Glomerular visceral epithelial cell (primary cell): ENCODE measurements at regions not wholly inside any gene's neighbourhood (a gene's known extent, or its start where the extent isn't known, plus 50 kb on each side); places are given as distances from the start of the nearest gene placed in this dataset.
"Not testable (repeated sequence)": the region's sequence is repeated elsewhere in the genome, so short reads cannot be mapped to it uniquely, and the experiment has no call there.

ENCODE experiments used
- DNase-seq: peaks from one replicate; pipeline ENCODE4 v3.0.0-alpha.2; 2016; ENCODE audit errors: extremely low spot score

- DNase-seq, result no peak
Measured at GRCh38 chr1:233722212-233722979, 108.5 kb downstream of the KCNK1 start.

DNA sequence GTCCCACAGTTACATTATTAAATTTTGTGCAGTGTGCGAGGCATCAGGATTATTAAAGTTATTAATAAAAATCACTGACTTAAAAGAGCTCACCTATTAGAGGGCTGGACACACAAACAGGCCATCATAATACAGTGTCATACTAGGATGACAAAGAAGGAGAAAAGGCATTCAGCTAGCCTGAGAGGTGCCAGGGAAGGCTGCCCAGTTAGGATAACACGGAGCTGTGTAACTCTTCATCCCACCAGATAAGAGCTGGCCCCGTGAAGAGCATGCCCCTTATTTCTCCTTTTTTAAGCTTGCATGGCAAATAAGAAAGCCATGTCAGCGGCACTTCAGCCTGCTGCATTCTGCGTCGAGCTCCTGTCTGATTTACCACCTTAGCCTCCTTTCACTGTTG, 109.5 kb downstream of the KCNK1 start:
- DNase-seq, result no peak

GRCh38 chr1:233724131-233724631, 110.3 kb downstream of the KCNK1 start:
- DNase-seq, result not testable (repeated sequence)

DNA sequence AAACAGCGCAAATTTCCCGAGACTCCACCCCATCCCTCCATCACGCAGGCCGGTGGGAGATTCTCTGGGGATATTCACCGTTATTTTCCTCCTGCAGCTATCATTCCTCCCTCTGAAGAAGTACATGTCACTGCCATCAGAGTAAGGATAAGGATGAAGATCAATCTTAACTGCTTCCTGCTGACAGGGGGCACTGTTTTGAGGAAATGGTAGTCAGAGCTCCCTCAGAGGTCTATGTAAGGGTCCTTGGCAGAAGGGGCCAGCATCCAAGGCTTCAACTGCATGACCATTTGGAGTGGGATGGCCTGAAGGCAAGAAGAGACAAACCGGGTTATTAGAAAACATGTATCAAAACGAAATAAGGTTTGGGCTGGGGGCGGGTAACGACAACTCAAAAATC, 111.5 kb downstream of the KCNK1 start:
- no peak for DNase-seq

DNA sequence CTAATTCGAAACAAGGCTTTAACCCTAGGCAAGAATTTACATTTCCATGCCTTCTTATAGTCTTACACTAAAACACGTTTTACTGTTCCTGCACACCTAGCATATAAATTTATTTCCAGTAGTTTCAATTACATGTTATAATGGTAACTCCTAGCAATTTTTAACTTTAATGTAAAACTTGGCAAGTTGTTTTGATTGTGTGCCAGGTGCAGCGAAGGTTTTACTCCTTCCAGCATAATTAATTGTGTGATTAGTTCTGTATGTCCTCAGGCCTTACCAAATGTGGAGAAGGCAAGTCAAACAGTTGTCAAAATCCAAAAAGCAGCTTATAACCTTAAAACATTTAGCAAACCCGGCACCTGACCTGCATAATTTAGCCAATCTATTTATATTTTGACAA, 114.8 kb downstream of the KCNK1 start:
- DNase-seq, result no peak

GRCh38 chr1:233730380-233730779, 116.5 kb downstream of the KCNK1 start:
- DNase-seq, result no peak

- DNase-seq, result no peak
Measured at GRCh38 chr1:233730809-233731208, 116.9 kb downstream of the KCNK1 start.

- DNase-seq, result no peak
Measured at GRCh38 chr1:233732206-233732605, 118.3 kb downstream of the KCNK1 start.

- no peak for DNase-seq
Measured at GRCh38 chr1:233734456-233734855, 120.5 kb downstream of the KCNK1 start.

DNA sequence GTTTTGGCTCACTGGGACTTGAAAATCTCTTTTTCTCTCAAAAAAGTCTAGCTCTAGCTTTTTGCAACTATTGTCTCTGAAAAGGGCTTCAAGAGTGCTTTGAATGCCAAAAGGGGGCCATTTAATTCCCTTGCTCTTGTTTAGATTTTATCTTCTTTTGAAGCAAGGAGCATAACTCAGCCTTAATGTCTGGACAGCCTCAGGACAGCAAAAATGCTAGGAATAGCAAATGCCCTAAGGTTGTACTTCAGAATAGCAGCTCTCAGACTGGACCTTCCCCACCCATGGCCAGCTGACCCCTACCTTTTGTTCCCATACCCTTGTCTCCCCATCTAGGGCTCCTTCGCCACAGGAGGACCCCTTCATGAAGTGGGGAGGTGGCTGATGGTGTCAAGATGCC, 121.4 kb downstream of the KCNK1 start:
- DNase-seq, result no peak

- no peak for DNase-seq
Measured at GRCh38 chr1:233735847-233736246, 121.9 kb downstream of the KCNK1 start.

GRCh38 chr1:233737341-233737740, 123.4 kb downstream of the KCNK1 start:
- DNase-seq, result no peak

DNA sequence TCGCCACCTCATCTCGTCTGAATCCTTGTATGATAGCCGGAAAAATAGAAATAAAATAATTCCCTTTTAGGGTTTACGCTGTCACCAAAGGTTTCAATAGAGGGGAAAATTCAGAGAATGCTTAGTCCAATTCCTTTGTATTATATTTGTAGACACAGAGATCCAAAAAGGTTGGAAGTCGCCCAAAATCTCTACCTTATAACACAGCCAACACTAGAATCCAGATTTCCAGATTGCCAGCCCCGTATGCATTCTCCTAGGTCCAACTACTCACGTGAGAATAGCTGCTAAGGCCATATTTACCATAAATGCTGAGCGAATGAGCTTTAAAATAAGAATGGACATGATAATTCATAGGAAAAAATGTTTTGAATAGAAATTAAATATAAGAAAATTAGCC, 124.5 kb downstream of the KCNK1 start:
- DNase-seq, result no peak

DNA sequence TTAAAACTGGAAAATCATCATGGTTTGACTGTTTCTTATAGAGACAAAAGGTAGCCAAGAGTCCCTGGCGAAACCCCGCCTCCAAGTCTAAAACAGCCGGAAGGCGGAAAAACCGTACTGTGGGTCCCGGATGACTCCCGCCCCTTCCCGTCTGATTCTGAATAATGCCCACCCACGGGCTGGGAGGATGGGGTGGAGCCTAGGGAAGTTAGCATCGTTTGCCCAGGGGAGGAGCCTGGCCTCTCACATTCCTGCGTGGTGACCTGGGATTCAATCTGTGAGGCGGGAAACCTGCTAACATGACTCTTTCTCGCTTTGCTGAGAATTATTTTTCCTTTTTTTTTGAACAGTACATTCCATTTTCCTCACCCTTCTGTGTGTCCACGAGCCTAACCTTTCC, 124.9 kb downstream of the KCNK1 start:
- no peak for DNase-seq

DNA sequence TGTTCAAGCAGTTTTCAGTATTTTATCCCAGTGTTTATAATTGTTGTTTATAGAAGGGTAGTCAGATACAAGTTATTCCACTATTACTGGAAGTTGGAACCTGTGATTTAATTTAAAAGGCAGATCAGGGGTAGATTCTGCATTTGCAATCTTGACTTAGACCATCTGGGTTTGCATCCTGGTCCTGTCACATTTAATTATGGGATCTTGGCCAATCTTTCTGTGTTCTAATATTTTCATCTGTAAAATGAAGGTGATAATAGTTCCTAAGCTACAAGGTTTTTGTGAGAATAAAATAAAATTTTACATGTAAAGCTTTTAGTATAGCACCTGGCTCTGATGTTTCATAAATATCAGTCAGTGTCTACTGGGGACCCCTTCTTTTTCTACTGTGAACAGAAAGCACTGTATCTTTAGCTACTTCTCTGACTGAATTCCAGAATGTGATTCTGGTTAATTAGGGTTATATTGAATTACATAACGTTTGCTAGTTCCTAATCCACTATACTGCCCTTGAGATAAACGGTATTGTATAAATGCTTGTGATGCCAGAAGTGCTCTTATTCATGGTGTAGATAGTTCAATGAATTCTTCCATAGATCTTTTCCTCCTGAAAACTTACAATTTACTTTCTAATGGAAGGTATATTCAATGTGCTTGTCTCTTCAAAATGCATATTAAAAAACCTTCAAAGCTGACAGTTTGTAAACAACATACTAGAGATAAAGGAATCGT, 131.0 kb downstream of the KCNK1 start:
- DNase-seq, result no peak

- no peak for DNase-seq
Measured at GRCh38 chr1:233750139-233750538, 136.2 kb downstream of the KCNK1 start.

- no peak for DNase-seq
Measured at GRCh38 chr1:233759665-233760064, 144.8 kb upstream of the SLC35F3 start.

DNA sequence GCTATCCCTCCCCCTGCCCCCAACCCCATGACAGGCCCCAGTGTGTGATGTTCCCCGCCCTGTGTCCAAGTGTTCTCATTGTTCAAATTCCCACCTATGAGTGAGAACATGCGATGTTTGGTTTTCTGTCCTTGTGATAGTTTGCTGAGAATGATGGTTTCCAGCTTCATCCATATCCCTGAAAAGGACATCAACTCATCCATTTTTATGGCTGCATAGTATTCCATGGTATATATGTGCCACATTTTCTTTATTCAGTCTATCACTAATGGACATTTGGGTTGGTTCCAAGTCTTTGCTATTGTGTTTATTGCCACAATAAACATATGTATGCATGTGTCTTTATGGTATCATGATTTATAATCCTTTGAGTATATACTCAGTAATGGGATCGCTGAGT, 140.2 kb upstream of the SLC35F3 start:
- not testable (repeated sequence) for DNase-seq

GRCh38 chr1:233777566-233777965, 126.9 kb upstream of the SLC35F3 start:
- no peak for DNase-seq

DNA sequence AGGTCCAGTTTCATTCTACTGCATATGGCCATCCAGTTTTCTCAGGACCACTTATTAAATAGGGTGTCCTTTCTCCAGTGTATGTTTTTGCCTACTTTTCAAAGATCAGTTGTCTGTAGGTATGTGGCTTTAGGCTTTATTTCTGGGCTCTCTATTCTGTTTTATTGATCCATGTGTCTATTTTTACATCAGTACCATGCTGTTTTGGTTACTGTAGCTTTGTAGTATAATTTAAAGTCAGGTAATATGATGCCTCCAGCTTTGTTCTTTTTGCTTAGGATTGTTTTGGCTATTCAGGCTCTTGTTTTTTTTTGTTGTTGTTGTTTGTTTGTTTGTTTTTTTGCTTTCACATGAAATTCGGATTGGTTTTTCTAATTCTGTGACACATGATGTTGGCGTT, 124.4 kb upstream of the SLC35F3 start:
- DNase-seq, result no peak

DNA sequence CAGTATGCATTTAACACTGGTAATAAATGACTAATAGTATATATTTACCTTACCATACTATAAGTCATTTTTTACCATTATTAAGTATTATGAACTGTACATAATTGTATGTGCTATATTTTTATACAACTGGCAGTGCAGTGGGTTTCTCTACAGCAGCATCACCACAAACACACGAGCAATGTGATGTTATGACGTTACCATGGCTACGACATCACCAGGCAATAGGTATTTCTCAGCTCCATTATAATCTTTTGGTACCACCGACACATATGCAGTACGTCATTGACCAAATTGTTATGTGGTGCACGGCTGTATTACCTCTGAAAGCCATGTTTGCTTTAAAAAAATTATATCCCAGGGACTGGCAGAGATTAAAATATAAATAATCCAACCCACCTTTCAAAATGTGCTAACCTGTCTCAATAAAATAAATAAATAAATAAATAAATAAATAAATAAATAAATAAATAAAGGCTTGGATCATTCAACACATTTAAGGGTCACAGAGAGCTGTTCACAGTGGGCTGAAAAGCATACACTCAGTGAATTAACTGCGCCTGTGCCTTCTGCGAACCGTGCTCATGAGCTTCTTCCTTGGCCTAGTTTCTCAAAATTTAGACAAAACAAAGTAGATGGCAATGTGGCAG, 121.4 kb upstream of the SLC35F3 start:
- DNase-seq, result no peak

GRCh38 chr1:233787599-233787998, 116.9 kb upstream of the SLC35F3 start:
- DNase-seq, result no peak

DNA sequence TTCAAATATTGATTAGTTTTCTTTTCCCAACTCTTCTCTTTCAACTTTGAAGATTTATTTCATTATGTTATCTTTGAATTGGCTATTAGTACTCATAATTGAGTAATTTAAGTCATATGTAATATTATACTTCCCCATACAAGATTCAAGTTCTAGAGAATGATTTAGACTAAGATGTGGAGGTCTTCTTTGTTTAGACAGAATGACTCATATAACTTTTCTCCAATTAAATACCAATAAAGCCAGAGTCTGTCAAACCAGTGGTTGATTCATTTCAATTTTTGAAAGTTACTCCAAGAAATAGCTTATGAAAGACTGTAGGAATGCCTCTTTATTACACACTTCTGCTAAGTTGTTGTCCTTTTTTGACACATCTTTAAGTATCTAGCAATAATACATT, 115.8 kb upstream of the SLC35F3 start:
- no peak for DNase-seq
